Endothelial cell of umbilical vein (primary cell): ENCODE measurements at regions not wholly inside any gene's neighbourhood (a gene's known extent, or its start where the extent isn't known, plus 50 kb on each side); places are given as distances from the start of the nearest gene placed in this dataset.

ENCODE experiments used
- BruUV-seq: library from RNA; stranded (reverse); fragments of 400-500 nt; replicated peaks from 2 replicates; lab custom pipeline; 2021; lab: Mats Ljungman, UMichigan
- CTCF ChIA-PET: fragments of 300-600, 350-600 bp; sonication (Branson Sonifier 250); formaldehyde crosslinking; loops from one replicate; lab custom pipeline; 2021; ENCODE audit warnings: antibody characterized with exemption, inconsistent platforms; lab: Charles Lee
- POLR2A ChIA-PET: fragments of 300-600, 350-600 bp; sonication (Branson Sonifier 250); formaldehyde crosslinking; loops from one replicate; lab custom pipeline; 2021; ENCODE audit warnings: antibody characterized with exemption, inconsistent platforms; lab: Charles Lee
- DNase-seq: peaks from one replicate; pipeline ENCODE4 v3.0.0-alpha.2; 2011; ENCODE audit warnings: low read depth, low spot score
- FAIRE-seq: peaks from 2 replicates; lab custom pipeline; 2011; peaks lifted over from hg19 to GRCh38; lab: Jason Lieb, UNC
- H2AFZ ChIP-seq: 2 replicates; pipeline ENCODE4 v1.6.0; 2012; ENCODE audit warnings: low read depth, low read length, control low read depth, inconsistent platforms
- H3K27ac ChIP-seq: 2 replicates; pipeline ENCODE4 v1.5.1; 2011; ENCODE audit warnings: low read depth, mild to moderate bottlenecking, control low read depth, low read length, moderate library complexity; ENCODE audit not compliant: insufficient read depth
- H3K27me3 ChIP-seq, 2 experiments: 2 replicates each; pipeline versions ENCODE4 v1.6.0 to v1.6.1; 2011; ENCODE audit warnings: low read length in 2 of 2, mixed read lengths in 1 of 2; ENCODE audit not compliant: control insufficient read depth in 2 of 2, insufficient read depth in 2 of 2
- H3K36me3 ChIP-seq, 2 experiments: 2 replicates in 1 of 2; 3 replicates in 1 of 2; pipeline ENCODE4 v1.5.1; 2011; ENCODE audit warnings: low read length in 2 of 2, mild to moderate bottlenecking in 1 of 2, moderate library complexity in 1 of 2; ENCODE audit not compliant: control insufficient read depth in 2 of 2, insufficient read depth in 2 of 2; ENCODE audit errors: extremely low read depth in 1 of 2
- H3K4me1 ChIP-seq: 3 replicates; pipeline ENCODE4 v1.5.1; 2011; ENCODE audit warnings: mild to moderate bottlenecking, low read length; ENCODE audit not compliant: control insufficient read depth, insufficient read depth; ENCODE audit errors: extremely low read depth
- H3K4me2 ChIP-seq: 2 replicates; pipeline ENCODE4 v1.6.1; 2011; ENCODE audit warnings: low read length, control low read depth, mixed read lengths; ENCODE audit not compliant: insufficient read depth
- H3K4me3 ChIP-seq, 3 experiments: fragments of 200-600 bp in 1 of 3; sonication (generic), shearing (Covaris generic) in 1 of 3; replicated peaks in 1 of 3; 2 replicates each; pipeline ENCODE4 v1.5.1; 2011 to 2016; ENCODE audit warnings: control low read depth in 3 of 3, low read length in 3 of 3, mild to moderate bottlenecking in 2 of 3, inconsistent platforms in 1 of 3, low read depth in 1 of 3, moderate library complexity in 1 of 3; ENCODE audit not compliant: insufficient read depth in 1 of 3
- H3K79me2 ChIP-seq: 2 replicates; pipeline ENCODE4 v1.6.0; 2012; ENCODE audit warnings: low read length, inconsistent platforms; ENCODE audit not compliant: control insufficient read depth, insufficient read depth
- H3K9ac ChIP-seq: replicated peaks from 2 replicates; pipeline ENCODE3; 2011; ENCODE audit warnings: low read length, control low read depth; ENCODE audit not compliant: insufficient read depth; ENCODE audit errors: extremely low read depth
- H3K9me1 ChIP-seq: replicated peaks from 3 replicates; pipeline ENCODE4 v1.6.0; 2011; ENCODE audit warnings: mild to moderate bottlenecking, low read length; ENCODE audit not compliant: control insufficient read depth, insufficient read depth; ENCODE audit errors: extremely low read depth
- H3K9me3 ChIP-seq: replicated peaks from 2 replicates; pipeline ENCODE4 v1.5.1; 2012; ENCODE audit warnings: low read length, inconsistent platforms; ENCODE audit not compliant: control insufficient read depth, insufficient read depth
- H4K20me1 ChIP-seq: replicated peaks from 2 replicates; pipeline ENCODE3; 2011; ENCODE audit warnings: mild to moderate bottlenecking, low read length; ENCODE audit not compliant: control insufficient read depth, insufficient read depth; ENCODE audit errors: extremely low read depth
- EZH2 ChIP-seq: IDR thresholded peaks from 2 replicates; pipeline ENCODE4 v1.6.1; 2012; ENCODE audit warnings: borderline replicate concordance, low read depth, mild to moderate bottlenecking, moderate library complexity, low read length, inconsistent platforms; ENCODE audit not compliant: severe bottlenecking
- FOS ChIP-seq: IDR thresholded peaks from 2 replicates; pipeline ENCODE4 v1.6.1; 2011; ENCODE audit warnings: mild to moderate bottlenecking, low read length, moderate library complexity, borderline replicate concordance; ENCODE audit not compliant: insufficient read depth
- GATA2 ChIP-seq: IDR thresholded peaks from 2 replicates; pipeline ENCODE4 v1.7.0; 2011; ENCODE audit warnings: low read depth, mild to moderate bottlenecking, moderate library complexity, mixed read lengths, low read length; ENCODE audit not compliant: insufficient read length, insufficient read depth
- JUN ChIP-seq: IDR thresholded peaks from 2 replicates; pipeline ENCODE4 v1.6.1; 2011; ENCODE audit warnings: borderline replicate concordance, low read depth; ENCODE audit not compliant: insufficient read length, insufficient read depth
- MYC ChIP-seq: IDR thresholded peaks from one replicate; pipeline ENCODE4 v1.6.1; 2011; ENCODE audit warnings: mild to moderate bottlenecking, low read depth, low read length
- POLR2A ChIP-seq: IDR thresholded peaks from 2 replicates; pipeline ENCODE4 v1.6.1; 2012; ENCODE audit warnings: low read depth, mild to moderate bottlenecking, control low read depth, low read length
- POLR2AphosphoS5 ChIP-seq: IDR thresholded peaks from 2 replicates; pipeline ENCODE4 v1.6.1; 2012; ENCODE audit warnings: low read depth, mild to moderate bottlenecking, control low read depth, low read length, moderate library complexity; ENCODE audit not compliant: insufficient read depth
- dilution Hi-C: fragments of 300-500 bp; cut with MboI; formaldehyde crosslinking; loops from one replicate; pipeline ENCODE4 v1.15.0; 2019; ENCODE audit warnings: low sequenced_read_pairs; ENCODE audit not compliant: extremely low pct_ligation_motif_present
- intact Hi-C: fragments of 100-400 bp; cut with micrococcal nuclease; formaldehyde crosslinking; loops from one replicate; pipeline ENCODE4 v1.10.0; 2022
- TF ChIP-seq, protein P1 (sequence below), 2 donors: IDR thresholded peaks; 1 replicate in 1 of 2; 2 replicates in 1 of 2; pipeline ENCODE4 v1.5.1; 2011; ENCODE audit warnings: low read length in 2 of 2, mild to moderate bottlenecking in 2 of 2, moderate library complexity in 2 of 2, control low read depth in 1 of 2, inconsistent platforms in 1 of 2, low read depth in 1 of 2; ENCODE audit not compliant: insufficient read depth in 1 of 2; ENCODE audit errors: extremely low read depth in 1 of 2
- TF ChIP-seq, protein P2 (sequence below): IDR thresholded peaks from 2 replicates; pipeline ENCODE4 v1.6.1; 2011; ENCODE audit not compliant: insufficient read depth, insufficient read length

DNA sequence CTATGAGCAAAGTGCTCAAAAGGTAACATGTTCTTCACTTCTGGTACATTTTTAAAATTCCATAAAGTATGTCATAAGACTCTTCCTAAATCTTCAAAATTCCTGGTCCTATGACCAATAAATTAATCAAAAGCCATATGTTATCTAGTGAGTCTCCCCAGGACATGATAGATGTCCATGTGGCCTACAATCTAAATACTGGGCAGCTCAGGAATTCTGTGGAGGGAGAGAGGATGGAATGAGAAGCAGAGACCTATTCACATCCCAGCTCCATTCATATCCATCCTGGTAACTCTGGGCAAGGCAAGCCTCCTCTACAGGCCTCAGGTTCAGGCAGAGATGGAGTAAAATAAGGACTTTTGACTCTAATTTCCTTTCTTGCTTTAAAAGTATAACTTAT lies 224.8 kb downstream of the MTERF1 start:
- H3K9me1 ChIP-seq, result no peaks in the 10 kb centered on the region
- no peak overlapping the region for H2AFZ ChIP-seq
- intact Hi-C loops, result no loop called here
- dilution Hi-C loops, result no loop called here
- no peaks in the 10 kb centered on the region for H4K20me1 ChIP-seq
- H3K4me1 ChIP-seq, result no peaks in the 10 kb centered on the region
- CTCF ChIA-PET, result no interaction called here
- POLR2A ChIA-PET, result no interaction called here
- DNase-seq (no peak), FAIRE-seq (no peak)
- no peaks in the 10 kb centered on the region for H3K36me3 ChIP-seq
- no peaks in the 10 kb centered on the region for H3K79me2 ChIP-seq
- peaks cover 2 to 6% of the 10 kb centered on the region in 2 experiments for H3K27me3 ChIP-seq
- no peak overlapping the region for H3K27ac ChIP-seq
- BruUV-seq, result no TSS peak
- no peak overlapping the region for H3K9ac ChIP-seq
- TF ChIP-seq, protein P1, sequence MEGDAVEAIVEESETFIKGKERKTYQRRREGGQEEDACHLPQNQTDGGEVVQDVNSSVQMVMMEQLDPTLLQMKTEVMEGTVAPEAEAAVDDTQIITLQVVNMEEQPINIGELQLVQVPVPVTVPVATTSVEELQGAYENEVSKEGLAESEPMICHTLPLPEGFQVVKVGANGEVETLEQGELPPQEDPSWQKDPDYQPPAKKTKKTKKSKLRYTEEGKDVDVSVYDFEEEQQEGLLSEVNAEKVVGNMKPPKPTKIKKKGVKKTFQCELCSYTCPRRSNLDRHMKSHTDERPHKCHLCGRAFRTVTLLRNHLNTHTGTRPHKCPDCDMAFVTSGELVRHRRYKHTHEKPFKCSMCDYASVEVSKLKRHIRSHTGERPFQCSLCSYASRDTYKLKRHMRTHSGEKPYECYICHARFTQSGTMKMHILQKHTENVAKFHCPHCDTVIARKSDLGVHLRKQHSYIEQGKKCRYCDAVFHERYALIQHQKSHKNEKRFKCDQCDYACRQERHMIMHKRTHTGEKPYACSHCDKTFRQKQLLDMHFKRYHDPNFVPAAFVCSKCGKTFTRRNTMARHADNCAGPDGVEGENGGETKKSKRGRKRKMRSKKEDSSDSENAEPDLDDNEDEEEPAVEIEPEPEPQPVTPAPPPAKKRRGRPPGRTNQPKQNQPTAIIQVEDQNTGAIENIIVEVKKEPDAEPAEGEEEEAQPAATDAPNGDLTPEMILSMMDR (IDR thresholded peaks at IDR 0.05; ENCODE audit: extremely low read depth in 1 of 2, insufficient read depth in 1 of 2, low read depth in 1 of 2, low read length in 2 of 2), result no peak
- TF ChIP-seq GATA2, result no peak
- TF ChIP-seq, protein P2, sequence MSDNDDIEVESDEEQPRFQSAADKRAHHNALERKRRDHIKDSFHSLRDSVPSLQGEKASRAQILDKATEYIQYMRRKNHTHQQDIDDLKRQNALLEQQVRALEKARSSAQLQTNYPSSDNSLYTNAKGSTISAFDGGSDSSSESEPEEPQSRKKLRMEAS, result no peak
- TF ChIP-seq POLR2A, result no peak
- no peak for TF ChIP-seq JUN
- TF ChIP-seq EZH2, result no peak
- TF ChIP-seq FOS, result no peak
- no peak for TF ChIP-seq POLR2AphosphoS5
- no peak for TF ChIP-seq MYC
- H3K4me3 ChIP-seq, result no peak overlapping the region
- H3K9me3 ChIP-seq, result no peaks in the 10 kb centered on the region
- no peak overlapping the region for H3K4me2 ChIP-seq
